ENCODE measurements at regions not wholly inside any gene's neighbourhood (a gene's known extent, or its start where the extent isn't known, plus 50 kb on each side); places are given as distances from the start of the nearest gene placed in this dataset.

- Mint-ChIP-seq H3K36me3 (no peaks in the 10 kb centered on the region), H3K4me3 (no peak overlapping the region), H3K27me3 (ENCODE audit: low read depth) (no peaks in the 10 kb centered on the region), H3K27ac (no peak overlapping the region), H3K4me1 (no peaks in the 10 kb centered on the region), H3K9me3 (no peaks in the 10 kb centered on the region)
- TF ChIP-seq ETV6 (CRISPR knock-in tag; IDR thresholded peaks at IDR 0.05) (no peak), CDX4 (CRISPR knock-in tag; IDR thresholded peaks at IDR 0.05; ENCODE audit: borderline replicate concordance) (no peak), NFATC4 (CRISPR knock-in tag; IDR thresholded peaks at IDR 0.05) (no peak), ZNF263 (CRISPR knock-in tag; IDR thresholded peaks at IDR 0.05; ENCODE audit: low read depth) (no peak), MLX (CRISPR knock-in tag; IDR thresholded peaks at IDR 0.05) (no peak), ZNF423 (CRISPR knock-in tag; IDR thresholded peaks at IDR 0.05) (no peak), SOX15 (CRISPR knock-in tag; IDR thresholded peaks at IDR 0.05) (no peak), EMX1 (CRISPR knock-in tag; IDR thresholded peaks at IDR 0.05) (no peak), RORB (CRISPR knock-in tag; IDR thresholded peaks at IDR 0.05) (no peak), MXD4 (CRISPR knock-in tag; IDR thresholded peaks at IDR 0.05; ENCODE audit: borderline replicate concordance) (no peak), E2F4 (CRISPR knock-in tag; IDR thresholded peaks at IDR 0.05; ENCODE audit: borderline replicate concordance, low read depth) (no peak), RELA (CRISPR knock-in tag; IDR thresholded peaks at IDR 0.05; ENCODE audit: borderline replicate concordance) (no peak)
- TF ChIP-seq, protein P1, sequence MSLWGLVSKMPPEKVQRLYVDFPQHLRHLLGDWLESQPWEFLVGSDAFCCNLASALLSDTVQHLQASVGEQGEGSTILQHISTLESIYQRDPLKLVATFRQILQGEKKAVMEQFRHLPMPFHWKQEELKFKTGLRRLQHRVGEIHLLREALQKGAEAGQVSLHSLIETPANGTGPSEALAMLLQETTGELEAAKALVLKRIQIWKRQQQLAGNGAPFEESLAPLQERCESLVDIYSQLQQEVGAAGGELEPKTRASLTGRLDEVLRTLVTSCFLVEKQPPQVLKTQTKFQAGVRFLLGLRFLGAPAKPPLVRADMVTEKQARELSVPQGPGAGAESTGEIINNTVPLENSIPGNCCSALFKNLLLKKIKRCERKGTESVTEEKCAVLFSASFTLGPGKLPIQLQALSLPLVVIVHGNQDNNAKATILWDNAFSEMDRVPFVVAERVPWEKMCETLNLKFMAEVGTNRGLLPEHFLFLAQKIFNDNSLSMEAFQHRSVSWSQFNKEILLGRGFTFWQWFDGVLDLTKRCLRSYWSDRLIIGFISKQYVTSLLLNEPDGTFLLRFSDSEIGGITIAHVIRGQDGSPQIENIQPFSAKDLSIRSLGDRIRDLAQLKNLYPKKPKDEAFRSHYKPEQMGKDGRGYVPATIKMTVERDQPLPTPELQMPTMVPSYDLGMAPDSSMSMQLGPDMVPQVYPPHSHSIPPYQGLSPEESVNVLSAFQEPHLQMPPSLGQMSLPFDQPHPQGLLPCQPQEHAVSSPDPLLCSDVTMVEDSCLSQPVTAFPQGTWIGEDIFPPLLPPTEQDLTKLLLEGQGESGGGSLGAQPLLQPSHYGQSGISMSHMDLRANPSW (CRISPR knock-in tag; conservative IDR thresholded peaks at IDR 0.05; ENCODE audit: low read depth): no peak
- TF ChIP-seq, protein P2, sequence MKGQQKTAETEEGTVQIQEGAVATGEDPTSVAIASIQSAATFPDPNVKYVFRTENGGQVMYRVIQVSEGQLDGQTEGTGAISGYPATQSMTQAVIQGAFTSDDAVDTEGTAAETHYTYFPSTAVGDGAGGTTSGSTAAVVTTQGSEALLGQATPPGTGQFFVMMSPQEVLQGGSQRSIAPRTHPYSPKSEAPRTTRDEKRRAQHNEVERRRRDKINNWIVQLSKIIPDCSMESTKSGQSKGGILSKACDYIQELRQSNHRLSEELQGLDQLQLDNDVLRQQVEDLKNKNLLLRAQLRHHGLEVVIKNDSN (CRISPR knock-in tag; IDR thresholded peaks at IDR 0.05): no peak
- TF ChIP-seq, protein P3, sequence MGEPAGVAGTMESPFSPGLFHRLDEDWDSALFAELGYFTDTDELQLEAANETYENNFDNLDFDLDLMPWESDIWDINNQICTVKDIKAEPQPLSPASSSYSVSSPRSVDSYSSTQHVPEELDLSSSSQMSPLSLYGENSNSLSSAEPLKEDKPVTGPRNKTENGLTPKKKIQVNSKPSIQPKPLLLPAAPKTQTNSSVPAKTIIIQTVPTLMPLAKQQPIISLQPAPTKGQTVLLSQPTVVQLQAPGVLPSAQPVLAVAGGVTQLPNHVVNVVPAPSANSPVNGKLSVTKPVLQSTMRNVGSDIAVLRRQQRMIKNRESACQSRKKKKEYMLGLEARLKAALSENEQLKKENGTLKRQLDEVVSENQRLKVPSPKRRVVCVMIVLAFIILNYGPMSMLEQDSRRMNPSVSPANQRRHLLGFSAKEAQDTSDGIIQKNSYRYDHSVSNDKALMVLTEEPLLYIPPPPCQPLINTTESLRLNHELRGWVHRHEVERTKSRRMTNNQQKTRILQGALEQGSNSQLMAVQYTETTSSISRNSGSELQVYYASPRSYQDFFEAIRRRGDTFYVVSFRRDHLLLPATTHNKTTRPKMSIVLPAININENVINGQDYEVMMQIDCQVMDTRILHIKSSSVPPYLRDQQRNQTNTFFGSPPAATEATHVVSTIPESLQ (CRISPR knock-in tag; IDR thresholded peaks at IDR 0.05): no peak
- TF ChIP-seq, protein P4, sequence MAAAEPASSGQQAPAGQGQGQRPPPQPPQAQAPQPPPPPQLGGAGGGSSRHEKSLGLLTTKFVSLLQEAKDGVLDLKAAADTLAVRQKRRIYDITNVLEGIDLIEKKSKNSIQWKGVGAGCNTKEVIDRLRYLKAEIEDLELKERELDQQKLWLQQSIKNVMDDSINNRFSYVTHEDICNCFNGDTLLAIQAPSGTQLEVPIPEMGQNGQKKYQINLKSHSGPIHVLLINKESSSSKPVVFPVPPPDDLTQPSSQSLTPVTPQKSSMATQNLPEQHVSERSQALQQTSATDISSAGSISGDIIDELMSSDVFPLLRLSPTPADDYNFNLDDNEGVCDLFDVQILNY (CRISPR knock-in tag; IDR thresholded peaks at IDR 0.05): no peak
- TF ChIP-seq, protein P5, sequence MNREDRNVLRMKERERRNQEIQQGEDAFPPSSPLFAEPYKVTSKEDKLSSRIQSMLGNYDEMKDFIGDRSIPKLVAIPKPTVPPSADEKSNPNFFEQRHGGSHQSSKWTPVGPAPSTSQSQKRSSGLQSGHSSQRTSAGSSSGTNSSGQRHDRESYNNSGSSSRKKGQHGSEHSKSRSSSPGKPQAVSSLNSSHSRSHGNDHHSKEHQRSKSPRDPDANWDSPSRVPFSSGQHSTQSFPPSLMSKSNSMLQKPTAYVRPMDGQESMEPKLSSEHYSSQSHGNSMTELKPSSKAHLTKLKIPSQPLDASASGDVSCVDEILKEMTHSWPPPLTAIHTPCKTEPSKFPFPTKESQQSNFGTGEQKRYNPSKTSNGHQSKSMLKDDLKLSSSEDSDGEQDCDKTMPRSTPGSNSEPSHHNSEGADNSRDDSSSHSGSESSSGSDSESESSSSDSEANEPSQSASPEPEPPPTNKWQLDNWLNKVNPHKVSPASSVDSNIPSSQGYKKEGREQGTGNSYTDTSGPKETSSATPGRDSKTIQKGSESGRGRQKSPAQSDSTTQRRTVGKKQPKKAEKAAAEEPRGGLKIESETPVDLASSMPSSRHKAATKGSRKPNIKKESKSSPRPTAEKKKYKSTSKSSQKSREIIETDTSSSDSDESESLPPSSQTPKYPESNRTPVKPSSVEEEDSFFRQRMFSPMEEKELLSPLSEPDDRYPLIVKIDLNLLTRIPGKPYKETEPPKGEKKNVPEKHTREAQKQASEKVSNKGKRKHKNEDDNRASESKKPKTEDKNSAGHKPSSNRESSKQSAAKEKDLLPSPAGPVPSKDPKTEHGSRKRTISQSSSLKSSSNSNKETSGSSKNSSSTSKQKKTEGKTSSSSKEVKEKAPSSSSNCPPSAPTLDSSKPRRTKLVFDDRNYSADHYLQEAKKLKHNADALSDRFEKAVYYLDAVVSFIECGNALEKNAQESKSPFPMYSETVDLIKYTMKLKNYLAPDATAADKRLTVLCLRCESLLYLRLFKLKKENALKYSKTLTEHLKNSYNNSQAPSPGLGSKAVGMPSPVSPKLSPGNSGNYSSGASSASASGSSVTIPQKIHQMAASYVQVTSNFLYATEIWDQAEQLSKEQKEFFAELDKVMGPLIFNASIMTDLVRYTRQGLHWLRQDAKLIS (CRISPR knock-in tag; IDR thresholded peaks at IDR 0.05; ENCODE audit: borderline replicate concordance): no peak
- POLR2A ChIA-PET: no interaction called here
- DNase-seq (ENCODE audit: low spot score) (no peak), ATAC-seq (no peak)
- CTCF ChIA-PET: interaction anchor here (1.9 kb wide), 1 partner anchor 28 kb away, joined by 6 read pairs; no protein-coding TSS in a partner anchor
Measured at GRCh38 chr3:150267288-150267687, 140.8 kb upstream of the TSC22D2 start.
